RKO (cell line): ENCODE measurements at regions not wholly inside any gene's neighbourhood (a gene's known extent, or its start where the extent isn't known, plus 50 kb on each side); places are given as distances from the start of the nearest gene placed in this dataset.

Experiments
- DNase-seq: peaks from one replicate; pipeline ENCODE4 v3.0.0-alpha.2; 2016; ENCODE audit warnings: low spot score

GRCh38 chr6:55696501-55696900, 117.5 kb upstream of the HMGCLL1 start:
- DNase-seq = no peak

- no peak for DNase-seq
Observed at GRCh38 chr6:55696041-55696440, 117.0 kb upstream of the HMGCLL1 start.

DNA sequence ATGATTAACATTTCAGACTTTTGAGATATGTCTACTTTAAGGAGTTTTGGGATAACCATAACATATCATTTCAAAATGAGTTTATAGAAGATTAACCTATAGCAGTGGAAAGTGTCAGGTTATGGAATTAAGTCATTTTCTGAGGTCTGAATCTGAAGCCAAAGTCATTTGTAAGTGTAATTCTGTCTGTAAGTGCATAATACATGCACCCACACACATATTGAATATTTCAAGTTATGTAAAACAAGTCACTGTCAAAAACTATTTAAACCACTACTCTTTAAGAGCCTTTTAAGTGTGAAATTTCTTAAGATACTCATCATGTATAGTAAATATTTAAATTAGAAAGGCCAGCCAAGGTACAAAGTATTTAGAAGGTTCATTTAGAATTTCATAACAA, 115.8 kb upstream of the HMGCLL1 start:
- DNase-seq = no peak

GRCh38 chr6:55694148-55694547, 115.2 kb upstream of the HMGCLL1 start:
- no peak for DNase-seq

DNA sequence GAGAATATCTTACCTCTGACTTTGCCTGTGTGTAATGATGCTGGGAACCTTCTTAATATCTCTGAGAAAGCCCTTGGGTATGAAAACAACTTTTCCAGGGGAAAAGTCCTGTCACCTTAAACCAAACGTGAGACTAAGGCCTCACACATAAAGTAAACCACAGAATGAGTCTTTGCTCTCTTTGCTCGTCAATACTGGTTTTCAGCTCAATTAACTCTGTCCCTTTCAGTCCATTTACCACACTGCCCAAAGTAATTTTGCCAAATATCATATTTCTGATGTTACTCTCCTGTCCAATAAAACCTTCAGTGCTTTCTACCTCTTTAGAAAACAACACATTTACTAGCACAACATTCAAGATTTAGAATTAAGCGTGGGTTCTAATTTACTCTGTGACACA, 100.5 kb upstream of the HMGCLL1 start:
- DNase-seq = no peak

GRCh38 chr6:55678330-55679224, 99.6 kb upstream of the HMGCLL1 start:
- no peak for DNase-seq

DNA sequence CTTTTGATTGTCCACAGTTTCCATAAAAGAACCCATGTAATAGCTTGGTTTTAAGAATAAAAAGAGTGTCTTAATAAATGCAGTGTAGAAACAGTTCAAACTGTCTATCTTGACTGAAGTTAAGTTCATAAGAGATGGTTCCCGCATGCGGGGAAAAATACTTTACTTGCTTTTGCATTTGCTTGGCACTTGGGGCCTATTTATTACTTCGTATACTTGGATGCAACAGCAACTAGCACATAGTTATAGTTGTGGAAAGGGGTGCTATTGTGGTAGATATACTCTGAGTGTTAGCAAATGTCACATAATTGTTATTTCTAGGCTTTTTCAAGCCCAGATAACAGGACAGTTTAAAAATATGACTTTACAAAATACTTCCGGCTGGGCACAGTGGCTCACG, 97.7 kb upstream of the HMGCLL1 start:
- DNase-seq = no peak

DNA sequence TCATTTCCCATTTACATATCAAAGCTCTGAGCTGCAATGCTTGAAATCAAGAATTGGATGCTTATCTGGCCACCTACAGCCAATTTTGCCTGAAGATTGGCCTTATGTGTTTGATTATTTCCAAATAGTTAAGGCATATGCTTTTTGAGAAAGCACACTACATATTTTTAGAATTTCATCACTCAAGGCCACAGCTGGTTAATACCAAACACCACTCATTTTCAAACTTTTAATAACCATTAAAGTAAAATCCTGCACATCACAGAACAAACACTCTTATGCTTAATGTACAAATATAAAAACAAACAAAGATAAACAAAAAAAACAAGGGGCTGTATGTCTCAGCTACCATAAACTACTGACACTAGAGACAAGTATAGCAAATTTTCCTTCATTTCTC, 96.9 kb upstream of the HMGCLL1 start:
- no peak for DNase-seq

- no peak for DNase-seq
Observed at GRCh38 chr6:55674672-55675071, 95.7 kb upstream of the HMGCLL1 start.

- DNase-seq = no peak
Observed at GRCh38 chr6:55670850-55671413, 91.9 kb upstream of the HMGCLL1 start.

- DNase-seq = no peak
Observed at GRCh38 chr6:55669028-55669427, 90.0 kb upstream of the HMGCLL1 start.

DNA sequence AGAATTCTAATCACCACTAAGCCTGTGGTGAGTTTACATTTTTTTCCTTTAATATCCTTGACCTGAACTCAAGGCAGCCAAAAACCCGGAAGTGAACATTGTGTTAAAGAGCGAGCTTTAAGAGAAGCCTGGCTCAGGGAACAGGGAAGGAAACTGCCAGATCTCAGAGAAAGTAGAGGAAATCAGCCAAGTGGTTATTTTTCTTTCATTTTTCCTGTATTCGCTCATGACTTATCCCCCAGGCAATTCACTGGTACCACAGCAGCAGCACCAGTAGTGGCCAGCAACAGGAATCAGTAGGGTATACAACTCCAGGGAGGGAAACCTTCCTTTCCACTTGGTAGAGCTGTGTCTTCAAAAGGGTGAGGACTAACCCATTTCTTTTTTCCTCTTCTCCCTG, 89.6 kb upstream of the HMGCLL1 start:
- DNase-seq = no peak

DNA sequence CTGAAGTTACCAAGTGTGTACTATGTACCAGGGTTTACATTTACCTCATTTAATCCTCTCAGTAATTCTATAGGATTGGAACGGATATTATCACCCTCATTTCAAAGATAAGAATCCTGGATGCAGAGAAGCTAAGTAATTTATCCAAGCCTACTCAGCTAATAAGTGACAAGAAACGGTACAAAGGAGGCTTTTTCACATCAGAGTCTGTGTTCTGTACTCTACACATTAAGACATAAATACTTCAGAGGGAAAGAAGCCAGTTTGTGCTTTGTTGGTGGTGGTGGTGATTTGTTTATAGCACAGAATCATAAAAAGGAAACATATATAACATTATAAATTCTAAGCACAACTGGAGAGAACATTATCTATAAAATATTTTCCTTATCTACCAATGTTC, 88.3 kb upstream of the HMGCLL1 start:
- no peak for DNase-seq

GRCh38 chr6:55666606-55667225, 87.7 kb upstream of the HMGCLL1 start:
- DNase-seq = no peak

- DNase-seq = no peak
Observed at GRCh38 chr6:55666037-55666436, 87.0 kb upstream of the HMGCLL1 start.

DNA sequence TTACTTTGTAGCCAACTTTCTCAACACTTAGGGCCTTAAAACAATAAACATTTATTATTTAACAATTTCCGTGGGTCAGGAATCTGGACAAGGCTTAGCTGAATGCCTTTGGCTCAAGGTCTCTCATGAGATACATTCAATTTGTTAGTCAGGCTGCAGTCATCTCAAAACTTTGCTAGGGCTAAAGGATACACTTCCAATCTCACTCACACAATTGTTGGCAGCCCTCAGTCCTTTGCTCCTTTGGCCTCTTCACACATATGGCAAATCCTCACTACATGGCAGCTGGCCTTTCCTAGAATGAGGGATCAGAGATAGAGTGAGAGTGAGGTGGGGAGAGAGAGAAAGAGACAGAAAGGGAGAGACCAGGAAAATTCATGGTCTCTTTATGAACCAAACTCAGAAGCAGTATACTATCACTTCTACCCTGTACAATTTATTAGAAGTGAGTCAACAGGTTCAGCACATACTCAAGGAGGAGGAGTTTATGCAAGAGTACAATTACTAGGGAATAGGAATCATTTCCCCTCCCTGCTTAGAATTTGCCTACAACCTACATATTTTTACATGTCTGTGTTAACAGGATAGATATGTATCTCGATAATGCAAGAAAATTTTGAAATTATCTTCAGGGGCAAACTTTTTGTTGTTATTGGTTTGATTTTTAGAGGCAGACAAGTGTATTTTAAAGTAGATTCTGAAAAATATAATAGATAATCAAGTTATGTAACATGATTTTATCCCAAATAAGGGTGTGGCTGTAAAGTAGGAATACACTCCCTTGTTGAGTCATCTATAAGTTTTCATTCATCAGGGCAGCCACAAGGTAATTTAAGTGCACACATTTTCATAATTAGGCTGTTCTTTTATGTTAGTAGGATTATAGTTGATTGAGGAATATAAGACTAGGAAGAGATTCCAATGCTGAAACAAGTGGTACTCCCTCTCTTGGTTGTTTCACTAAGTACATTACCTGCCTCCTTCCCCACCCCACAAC, 85.9 kb upstream of the HMGCLL1 start:
- DNase-seq = no peak

- DNase-seq = no peak
Observed at GRCh38 chr6:55663914-55664313, 84.9 kb upstream of the HMGCLL1 start.

GRCh38 chr6:55659304-55659703, 80.3 kb upstream of the HMGCLL1 start:
- no peak for DNase-seq

DNA sequence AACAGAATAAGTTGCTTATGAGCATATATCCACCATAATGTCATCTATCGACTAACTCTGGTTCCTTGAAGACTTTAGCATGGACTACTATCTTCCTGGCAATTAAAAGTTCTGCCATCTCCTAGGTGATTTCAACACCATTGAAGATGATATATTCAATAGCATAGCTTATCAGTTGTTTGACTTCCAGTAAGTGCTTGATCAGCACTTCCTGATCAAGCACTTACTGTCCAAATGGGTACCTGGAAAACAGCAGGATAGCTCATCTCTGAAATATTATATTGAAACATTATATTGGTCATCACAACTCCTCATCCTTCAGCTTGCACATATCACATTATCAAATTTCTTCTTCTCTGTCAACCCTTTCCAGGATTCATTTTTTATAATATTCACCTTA, 75.5 kb upstream of the HMGCLL1 start:
- DNase-seq = no peak

DNA sequence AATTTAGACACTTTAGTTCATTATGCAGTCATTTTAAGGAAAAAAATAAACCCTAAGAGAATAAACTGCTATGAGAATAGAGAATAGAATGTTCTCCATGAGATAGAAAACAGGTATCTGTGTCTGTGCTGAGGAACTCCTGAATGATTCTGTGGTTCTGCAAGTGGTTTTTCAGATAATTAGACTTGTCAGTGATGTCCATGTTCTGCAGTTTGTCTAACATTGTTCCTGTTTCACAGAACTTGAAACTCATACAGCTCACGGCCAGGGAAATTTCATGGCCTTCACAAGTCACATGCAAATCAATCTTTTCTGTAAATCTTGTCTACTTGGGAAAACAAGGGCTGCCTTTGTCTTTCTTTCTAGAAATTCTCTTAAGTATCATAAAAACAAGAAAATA, 73.4 kb upstream of the HMGCLL1 start:
- no peak for DNase-seq

DNA sequence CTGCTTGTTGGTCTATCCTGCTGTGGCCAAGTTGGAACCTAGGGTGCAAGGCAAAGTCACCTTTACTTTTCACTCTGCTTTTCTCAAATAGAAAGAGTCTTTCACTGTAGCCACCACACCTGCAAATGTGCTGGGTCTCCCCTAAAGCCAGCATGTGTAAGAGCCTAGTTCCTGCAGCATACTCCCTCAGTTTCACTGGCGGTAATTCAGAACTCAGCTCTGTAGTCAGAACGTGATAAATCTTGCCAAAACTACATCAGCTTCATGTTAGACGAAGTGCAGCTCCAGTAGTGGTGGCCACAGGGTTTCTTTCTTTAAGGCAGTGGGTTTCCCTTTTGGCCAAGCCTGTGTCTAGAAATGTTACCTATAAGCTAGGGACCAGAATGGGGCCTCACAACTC, 72.0 kb upstream of the HMGCLL1 start:
- no peak for DNase-seq

DNA sequence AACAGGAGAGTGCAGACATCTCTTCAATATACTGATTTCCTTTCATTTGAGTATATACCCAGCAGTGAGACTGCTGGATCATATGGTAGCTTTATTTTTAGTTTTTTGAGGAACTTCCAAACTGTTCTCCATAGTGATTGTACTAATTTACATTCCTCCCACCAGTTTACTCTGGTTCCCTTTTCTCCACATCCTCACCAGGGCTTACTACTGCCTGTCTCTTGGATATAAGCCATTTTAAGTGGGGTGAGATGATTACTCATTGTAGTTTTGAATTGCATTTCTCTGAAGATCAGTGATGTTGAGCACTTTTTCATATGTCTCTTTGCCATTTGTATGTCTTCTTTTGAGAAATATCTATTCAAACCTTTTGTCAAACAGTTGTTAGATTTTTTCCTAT, 64.9 kb upstream of the HMGCLL1 start:
- no peak for DNase-seq
